ENCODE measurements at regions not wholly inside any gene's neighbourhood (a gene's known extent, or its start where the extent isn't known, plus 50 kb on each side); places are given as distances from the start of the nearest gene placed in this dataset.

GRCh38 chr10:46234431-46235060 is 52.3 kb upstream of the ANTXRL start:
- DNase-seq, result peak in 2 of 3 donors; percentile 22 to 24

GRCh38 chr10:46235705-46236545 is 50.9 kb upstream of the ANTXRL start:
- Histone ChIP-seq H3K4me3 (no peak overlapping the region), H3K27ac (no peak overlapping the region), H3K27me3 (no peaks in the 10 kb centered on the region), H3K36me3 (no peaks in the 10 kb centered on the region), H3K4me1 (no peaks in the 10 kb centered on the region), H3K9me3 (no peaks in the 10 kb centered on the region)
- peak; percentile 3 to 15 (median 13) for DNase-seq
- TF ChIP-seq POLR2A (IDR thresholded peaks at IDR 0.05), result no peak

More at GRCh38 chr10:46234431-46235060, 52.3 kb upstream of the ANTXRL start:
- H3K4me3 ChIP-seq, result no peak overlapping the region
- no peaks in the 10 kb centered on the region for H3K36me3 ChIP-seq
- H3K27ac ChIP-seq, result no peak overlapping the region
- no peak for TF ChIP-seq CTCF (IDR thresholded peaks at IDR 0.05)
- no peak for TF ChIP-seq POLR2A (IDR thresholded peaks at IDR 0.05)
- no peaks in the 10 kb centered on the region for H3K27me3 ChIP-seq
- no peaks in the 10 kb centered on the region for H3K4me1 ChIP-seq
- no peaks in the 10 kb centered on the region for H3K9me3 ChIP-seq

- H3K9me3 ChIP-seq, result no peaks in the 10 kb centered on the region
- TF ChIP-seq POLR2A (IDR thresholded peaks at IDR 0.05) (no peak), CTCF (IDR thresholded peaks at IDR 0.05) (no peak)
- no peaks in the 10 kb centered on the region for H3K4me1 ChIP-seq
- DNase-seq, result peak in 1 of 3 donors; percentile 33
- H3K36me3 ChIP-seq, result no peaks in the 10 kb centered on the region
- H3K27me3 ChIP-seq, result no peaks in the 10 kb centered on the region
- no peak overlapping the region for H3K27ac ChIP-seq
- H3K4me3 ChIP-seq, result no peak overlapping the region
These were observed 50.3 kb upstream of the ANTXRL start for GRCh38 chr10:46236546-46236887.

GRCh38 chr10:46236941-46237681 is 49.7 kb upstream of the ANTXRL start:
- no peak for TF ChIP-seq CTCF (IDR thresholded peaks at IDR 0.05)
- no peak for TF ChIP-seq POLR2A (IDR thresholded peaks at IDR 0.05)
- H3K9me3 ChIP-seq, result no peaks in the 10 kb centered on the region
- H3K27ac ChIP-seq, result no peak overlapping the region
- H3K4me3 ChIP-seq, result no peak overlapping the region
- no peaks in the 10 kb centered on the region for H3K4me1 ChIP-seq
- no peaks in the 10 kb centered on the region for H3K36me3 ChIP-seq
- H3K27me3 ChIP-seq, result no peaks in the 10 kb centered on the region
- peak in 2 of 3 donors; percentile 13 to 17 for DNase-seq

All from Peyer's patch (tissue), 4 donors.